Hematopoietic multipotent progenitor cell (in vitro differentiated cells): ENCODE measurements at regions not wholly inside any gene's neighbourhood (a gene's known extent, or its start where the extent isn't known, plus 50 kb on each side); places are given as distances from the start of the nearest gene placed in this dataset.
"Not testable (repeated sequence)": the region's sequence is repeated elsewhere in the genome, so short reads cannot be mapped to it uniquely, and the experiment has no call there.

Experiments
- DNase-seq, 3 donors: peaks; one replicate each; pipeline ENCODE4 v3.0.0-alpha.2; 2011 to 2015; ENCODE audit warnings: low read depth in 2 of 3, low spot score in 2 of 3

GRCh38 chr19:28319227-28319626 is 893.7 kb downstream of the UQCRFS1 start:
- no peak for DNase-seq

- no peak for DNase-seq
These were observed 894.3 kb downstream of the UQCRFS1 start for GRCh38 chr19:28318469-28319179.

GRCh38 chr19:28316464-28316863 is 896.5 kb downstream of the UQCRFS1 start:
- no peak for DNase-seq

- no peak for DNase-seq
These were observed 898.2 kb downstream of the UQCRFS1 start for GRCh38 chr19:28314756-28315155.

- no peak for DNase-seq
These were observed 898.7 kb downstream of the UQCRFS1 start for GRCh38 chr19:28314287-28314686.

GRCh38 chr19:28313633-28314032 is 899.3 kb downstream of the UQCRFS1 start:
- no peak for DNase-seq

GRCh38 chr19:28312269-28312668 is 900.7 kb downstream of the UQCRFS1 start:
- DNase-seq = no peak

- not testable (repeated sequence) for DNase-seq
These were observed 902.1 kb downstream of the UQCRFS1 start for GRCh38 chr19:28310829-28311228.

- no peak for DNase-seq
These were observed 903.9 kb downstream of the UQCRFS1 start for GRCh38 chr19:28309070-28309469.

- no peak for DNase-seq
These were observed 905.0 kb downstream of the UQCRFS1 start for GRCh38 chr19:28307963-28308362.

- no peak for DNase-seq
These were observed 905.5 kb downstream of the UQCRFS1 start for GRCh38 chr19:28307487-28307886.

GRCh38 chr19:28305513-28305912 is 907.4 kb downstream of the UQCRFS1 start:
- no peak for DNase-seq

- no peak for DNase-seq
These were observed 909.4 kb downstream of the UQCRFS1 start for GRCh38 chr19:28303502-28303901.

GRCh38 chr19:28301961-28302360 is 911.0 kb downstream of the UQCRFS1 start:
- no peak for DNase-seq

- no peak for DNase-seq
These were observed 911.5 kb downstream of the UQCRFS1 start for GRCh38 chr19:28301463-28301862.

GRCh38 chr19:28299649-28300048 is 913.3 kb downstream of the UQCRFS1 start:
- DNase-seq = no peak

- DNase-seq = no peak
These were observed 915.3 kb downstream of the UQCRFS1 start for GRCh38 chr19:28297586-28298157.

- DNase-seq = no peak
These were observed 915.9 kb downstream of the UQCRFS1 start for GRCh38 chr19:28297036-28297435.

GRCh38 chr19:28296506-28296905 is 916.4 kb downstream of the UQCRFS1 start:
- no peak for DNase-seq

- not testable (repeated sequence) for DNase-seq
These were observed 918.0 kb downstream of the UQCRFS1 start for GRCh38 chr19:28294975-28295374.

- no peak for DNase-seq
These were observed 918.6 kb downstream of the UQCRFS1 start for GRCh38 chr19:28294395-28294794.

GRCh38 chr19:28293685-28294084 is 919.3 kb downstream of the UQCRFS1 start:
- DNase-seq = no peak
